Vagina (tissue), 2 donors: ENCODE measurements at regions not wholly inside any gene's neighbourhood (a gene's known extent, or its start where the extent isn't known, plus 50 kb on each side); places are given as distances from the start of the nearest gene placed in this dataset.

Source experiments
- POLR2A ChIP-seq, 2 donors: fragments of 450-650 bp; IDR thresholded peaks; one replicate each; pipeline ENCODE4 v1.6.1; 2017; ENCODE audit warnings: antibody characterized with exemption in 2 of 2, mild to moderate bottlenecking in 2 of 2, moderate library complexity in 2 of 2
- TF ChIP-seq, protein P1 (sequence below), 3 experiments: fragments of 450-650 bp in 2 of 3; fragments of 200-600 bp in 1 of 3; sonication (generic) in 1 of 3; IDR thresholded peaks; one replicate each; pipeline ENCODE4 v1.5.1; 2017 to 2019; ENCODE audit warnings: antibody characterized with exemption in 3 of 3, mild to moderate bottlenecking in 2 of 3, moderate library complexity in 2 of 3

DNA sequence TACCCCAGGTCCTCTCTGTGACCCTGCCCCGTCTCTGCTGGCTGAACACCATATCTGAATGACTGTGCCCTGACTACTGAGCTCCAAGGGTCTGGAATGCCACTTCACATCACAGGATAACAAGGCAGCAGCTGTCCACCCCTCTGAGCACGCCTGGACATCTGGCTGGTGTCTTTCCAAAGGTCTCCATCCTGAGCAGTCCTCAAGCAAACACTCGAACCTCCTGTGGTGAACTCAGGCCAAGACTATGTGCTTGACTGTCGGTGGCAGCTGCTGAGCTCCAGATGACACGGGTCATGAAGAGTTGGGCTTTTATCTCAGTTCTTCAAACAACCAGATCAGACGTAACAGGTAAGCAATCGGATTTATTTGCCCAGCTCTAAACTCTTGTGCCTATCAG is 117.2 kb upstream of the BCL2L14 start:
- TF ChIP-seq, protein P1, sequence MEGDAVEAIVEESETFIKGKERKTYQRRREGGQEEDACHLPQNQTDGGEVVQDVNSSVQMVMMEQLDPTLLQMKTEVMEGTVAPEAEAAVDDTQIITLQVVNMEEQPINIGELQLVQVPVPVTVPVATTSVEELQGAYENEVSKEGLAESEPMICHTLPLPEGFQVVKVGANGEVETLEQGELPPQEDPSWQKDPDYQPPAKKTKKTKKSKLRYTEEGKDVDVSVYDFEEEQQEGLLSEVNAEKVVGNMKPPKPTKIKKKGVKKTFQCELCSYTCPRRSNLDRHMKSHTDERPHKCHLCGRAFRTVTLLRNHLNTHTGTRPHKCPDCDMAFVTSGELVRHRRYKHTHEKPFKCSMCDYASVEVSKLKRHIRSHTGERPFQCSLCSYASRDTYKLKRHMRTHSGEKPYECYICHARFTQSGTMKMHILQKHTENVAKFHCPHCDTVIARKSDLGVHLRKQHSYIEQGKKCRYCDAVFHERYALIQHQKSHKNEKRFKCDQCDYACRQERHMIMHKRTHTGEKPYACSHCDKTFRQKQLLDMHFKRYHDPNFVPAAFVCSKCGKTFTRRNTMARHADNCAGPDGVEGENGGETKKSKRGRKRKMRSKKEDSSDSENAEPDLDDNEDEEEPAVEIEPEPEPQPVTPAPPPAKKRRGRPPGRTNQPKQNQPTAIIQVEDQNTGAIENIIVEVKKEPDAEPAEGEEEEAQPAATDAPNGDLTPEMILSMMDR (IDR thresholded peaks at IDR 0.05) = no peak
- TF ChIP-seq POLR2A (IDR thresholded peaks at IDR 0.05) = no peak
